Panc1 (cell line): ENCODE measurements at regions not wholly inside any gene's neighbourhood (a gene's known extent, or its start where the extent isn't known, plus 50 kb on each side); places are given as distances from the start of the nearest gene placed in this dataset.

ENCODE experiments used
- ATAC-seq: fragments of 200-7000 bp; cut with Tn5 transposase; 2 replicates; pipeline ENCODE4 v1.9.1; 2020; ENCODE audit warnings: mild to moderate bottlenecking, moderate library complexity
- BruUV-seq: library from RNA; stranded (reverse); fragments of 400-500 nt; replicated peaks from 2 replicates; lab custom pipeline; 2021; lab: Mats Ljungman, UMichigan
- CTCF ChIA-PET: fragments of 300-600 bp; sonication (Branson Sonifier 250); formaldehyde crosslinking; loops from one replicate; lab custom pipeline; 2022; ENCODE audit warnings: antibody characterized with exemption; lab: Charles Lee
- POLR2A ChIA-PET: fragments of 300-600 bp; sonication (Branson Sonifier 250); formaldehyde crosslinking; loops from one replicate; lab custom pipeline; 2022; ENCODE audit warnings: antibody characterized with exemption; lab: Charles Lee
- DNase-seq: peaks from one replicate; pipeline ENCODE4 v3.0.0-alpha.2; 2010; ENCODE audit warnings: low read depth, low spot score
- H3K27ac ChIP-seq: 2 replicates; pipeline ENCODE4 v1.5.1; 2011; ENCODE audit warnings: mild to moderate bottlenecking, low read length, inconsistent platforms
- H3K27me3 ChIP-seq: fragments of 200-500 bp; sonication (Bioruptor generic); 2 replicates; pipeline ENCODE4 v1.6.0; 2014; ENCODE audit warnings: low read length, inconsistent platforms; ENCODE audit not compliant: control insufficient read depth, insufficient read depth
- H3K36me3 ChIP-seq: fragments of 200-500 bp; sonication (Bioruptor generic); 2 replicates; pipeline ENCODE4 v1.5.1; 2014; ENCODE audit warnings: inconsistent platforms, mild to moderate bottlenecking, low read length, moderate library complexity; ENCODE audit not compliant: control insufficient read depth, insufficient read depth
- H3K4me1 ChIP-seq: 2 replicates; pipeline ENCODE4 v1.5.1; 2011; ENCODE audit warnings: inconsistent platforms, mild to moderate bottlenecking, low read length, moderate library complexity; ENCODE audit not compliant: control insufficient read depth, insufficient read depth
- H3K4me3 ChIP-seq, 2 experiments: 2 replicates each; pipeline ENCODE4 v1.5.1; 2011 to 2012; ENCODE audit warnings: low read depth in 2 of 2, low read length in 2 of 2, mild to moderate bottlenecking in 2 of 2, inconsistent platforms in 1 of 2, moderate library complexity in 1 of 2
- H3K9me3 ChIP-seq: fragments of 200-500 bp; sonication (Bioruptor generic); 2 replicates; pipeline ENCODE4 v1.5.1; 2014; ENCODE audit warnings: low read depth, mild to moderate bottlenecking, inconsistent platforms, low read length, moderate library complexity; ENCODE audit not compliant: control insufficient read depth, insufficient read depth
- CTCF ChIP-seq: fragments of 450-650 bp; IDR thresholded peaks from 2 replicates; pipeline ENCODE4 v1.5.1; 2017; ENCODE audit warnings: mild to moderate bottlenecking
- POLR2AphosphoS5 ChIP-seq: IDR thresholded peaks from 2 replicates; pipeline ENCODE4 v1.6.1; 2012; ENCODE audit warnings: mild to moderate bottlenecking, low read depth, low read length, moderate library complexity
- REST ChIP-seq, 2 experiments: IDR thresholded peaks; 2 replicates each; pipeline ENCODE4 v1.6.1; 2011 to 2012; ENCODE audit warnings: low read depth in 2 of 2, control low read depth in 1 of 2, low read length in 1 of 2, mild to moderate bottlenecking in 1 of 2, moderate library complexity in 1 of 2; ENCODE audit not compliant: insufficient read depth in 1 of 2
- SIN3A ChIP-seq: IDR thresholded peaks from 2 replicates; pipeline ENCODE4 v1.6.1; 2012; ENCODE audit warnings: low read depth, mild to moderate bottlenecking, low read length, moderate library complexity, borderline replicate concordance; ENCODE audit not compliant: insufficient read depth
- TCF7L2 ChIP-seq: IDR thresholded peaks from 2 replicates; pipeline ENCODE4 v1.6.1; 2011; ENCODE audit warnings: mild to moderate bottlenecking, low read depth, low read length, inconsistent platforms
- in situ Hi-C: cut with HindIII; loops from 2 replicates; pipeline ENCODE4 v1.10.0; 2016; ENCODE audit warnings: low sequenced_read_pairs, low pct_unique_long_range_greater_than_20kb
- intact Hi-C: fragments of 100-400 bp; cut with micrococcal nuclease; formaldehyde crosslinking; loops from one replicate; pipeline ENCODE4 v1.10.0; 2022; ENCODE audit not compliant: unreplicated experiment

GRCh38 chr4:124337874-124338273 is 374.7 kb downstream of the ANKRD50 start:
- CTCF ChIA-PET = no interaction called here
- Histone ChIP-seq H3K36me3 (no peaks in the 10 kb centered on the region), H3K27me3 (no peaks in the 10 kb centered on the region), H3K9me3 (no peaks in the 10 kb centered on the region), H3K4me3 (no peak overlapping the region), H3K4me1 (no peaks in the 10 kb centered on the region), H3K27ac (no peak overlapping the region)
- BruUV-seq = no TSS peak
- DNase-seq (no peak), ATAC-seq (no peak)
- in situ Hi-C loops = no loop called here
- intact Hi-C loops = no loop called here
- POLR2A ChIA-PET = no interaction called here
- TF ChIP-seq REST (IDR thresholded peaks at IDR 0.05; ENCODE audit: insufficient read depth in 1 of 2, low read depth in 2 of 2, low read length in 1 of 2) (no peak), TCF7L2 (no peak), CTCF (no peak), POLR2AphosphoS5 (no peak)

- Histone ChIP-seq H3K27ac (no peak overlapping the region), H3K4me1 (no peaks in the 10 kb centered on the region), H3K36me3 (no peaks in the 10 kb centered on the region), H3K9me3 (no peaks in the 10 kb centered on the region), H3K4me3 (no peak overlapping the region), H3K27me3 (no peaks in the 10 kb centered on the region)
- no peak for TF ChIP-seq TCF7L2
- TF ChIP-seq SIN3A = no peak
- no peak for TF ChIP-seq POLR2AphosphoS5
- TF ChIP-seq REST (IDR thresholded peaks at IDR 0.05; ENCODE audit: insufficient read depth in 1 of 2, low read depth in 2 of 2, low read length in 1 of 2) = no peak
- TF ChIP-seq CTCF = no peak
- DNase-seq (no peak), ATAC-seq (no peak)
- in situ Hi-C loops (no loop called here), intact Hi-C loops (no loop called here)
- CTCF ChIA-PET = no interaction called here
- POLR2A ChIA-PET = no interaction called here
- BruUV-seq = no TSS peak
Measured at GRCh38 chr4:124343661-124344171, 368.8 kb downstream of the ANKRD50 start.
